B cell (primary cell): ENCODE measurements at regions not wholly inside any gene's neighbourhood (a gene's known extent, or its start where the extent isn't known, plus 50 kb on each side); places are given as distances from the start of the nearest gene placed in this dataset.

Experiments used
- ATAC-seq: fragments of 200-7000 bp; cut with Tn5 transposase; one replicate; pipeline ENCODE4 v1.10.0; 2021; ENCODE audit warnings: low read depth, mild to moderate bottlenecking, moderate number of reproducible peaks, moderate library complexity
- CTCF ChIA-PET: fragments of 350-600 bp; sonication (Branson Sonifier 250); formaldehyde crosslinking; loops from one replicate; lab custom pipeline; 2021; ENCODE audit warnings: antibody characterized with exemption, inconsistent platforms; lab: Charles Lee
- POLR2A ChIA-PET: fragments of 350-600 bp; sonication (Branson Sonifier 250); formaldehyde crosslinking; loops from one replicate; lab custom pipeline; 2021; ENCODE audit warnings: antibody characterized with exemption; lab: Charles Lee
- DNase-seq: peaks from one replicate; pipeline ENCODE4 v3.0.0; 2013
- H2AFZ ChIP-seq: 2 replicates; pipeline ENCODE4 v1.6.1; 2012; ENCODE audit warnings: mild to moderate bottlenecking, low read depth, low read length; ENCODE audit not compliant: insufficient read depth, poor library complexity, severe bottlenecking
- H3K27ac ChIP-seq, 2 donors: 1 replicate in 1 of 2; 2 replicates in 1 of 2; pipeline ENCODE4 v1.5.1; 2012 to 2013; ENCODE audit warnings: low read length in 2 of 2, mild to moderate bottlenecking in 2 of 2, moderate library complexity in 1 of 2
- H3K27me3 ChIP-seq, 4 experiments: fragments of 200-600 bp in 1 of 4; sonication (generic) in 1 of 4; replicated peaks in 1 of 4; 1 replicate in 2 of 4; 2 replicates in 2 of 4; pipeline versions ENCODE4 v1.6.1 to v1.7.0; 2013 to 2016; ENCODE audit warnings: low read length in 3 of 4, mild to moderate bottlenecking in 2 of 4, mixed read lengths in 1 of 4, moderate library complexity in 1 of 4; ENCODE audit not compliant: insufficient read depth in 4 of 4, control insufficient read depth in 3 of 4; ENCODE audit errors: control extremely low read depth in 1 of 4
- H3K36me3 ChIP-seq, 2 experiments: replicated peaks in 1 of 2; 1 replicate in 1 of 2; 2 replicates in 1 of 2; pipeline versions ENCODE4 v1.6.1 to v1.7.1; 2013; ENCODE audit warnings: low read length in 1 of 2; ENCODE audit not compliant: insufficient read depth in 2 of 2, control insufficient read depth in 1 of 2; ENCODE audit errors: control extremely low read depth in 1 of 2, extremely low read depth in 1 of 2
- H3K4me1 ChIP-seq, 2 donors: fragments of 200-600 bp in 1 of 2; sonication (generic) in 1 of 2; 1 replicate in 1 of 2; 2 replicates in 1 of 2; pipeline versions ENCODE4 v1.5.1 to v1.6.1; 2013 to 2017; ENCODE audit warnings: low read length in 2 of 2; ENCODE audit not compliant: control insufficient read depth in 2 of 2, insufficient read depth in 2 of 2
- H3K4me2 ChIP-seq: replicated peaks from 2 replicates; pipeline ENCODE3; 2012; ENCODE audit warnings: mild to moderate bottlenecking, low read depth, low read length; ENCODE audit not compliant: poor library complexity, severe bottlenecking
- H3K4me3 ChIP-seq, 5 experiments: fragments of 200-600 bp in 1 of 5; sonication (generic) in 1 of 5; 1 replicate in 3 of 5; 2 replicates in 2 of 5; pipeline versions ENCODE4 v1.5.1 to v1.7.0; 2011 to 2016; ENCODE audit warnings: low read length in 4 of 5, mild to moderate bottlenecking in 4 of 5, low read depth in 2 of 5, control low read depth in 1 of 5, moderate library complexity in 1 of 5; ENCODE audit not compliant: insufficient read depth in 1 of 5; ENCODE audit errors: control extremely low read depth in 1 of 5, extremely low read depth in 1 of 5
- H3K79me2 ChIP-seq: fragments of 200-600 bp; sonication (generic); one replicate; pipeline ENCODE4 v1.6.0; 2016; ENCODE audit warnings: low read length; ENCODE audit not compliant: control insufficient read depth, insufficient read depth
- H3K9ac ChIP-seq: fragments of 200-600 bp; sonication (generic); 2 replicates; pipeline ENCODE4 v1.6.1; 2017; ENCODE audit warnings: mild to moderate bottlenecking, low read length, moderate library complexity
- H3K9me3 ChIP-seq, 3 donors: one replicate each; pipeline versions ENCODE4 v1.6.1 to v1.7.1; 2013; ENCODE audit warnings: low read length in 2 of 3; ENCODE audit not compliant: control insufficient read depth in 2 of 3, insufficient read depth in 1 of 3; ENCODE audit errors: control extremely low read depth in 1 of 3
- H4K20me1 ChIP-seq: 2 replicates; pipeline ENCODE4 v1.6.0; 2012; ENCODE audit warnings: mild to moderate bottlenecking, low read length; ENCODE audit not compliant: insufficient read depth, control insufficient read depth, poor library complexity, severe bottlenecking
- H3K27ac Mint-ChIP-seq: one replicate; pipeline ENCODE4 v1.8.0; 2021; ENCODE audit warnings: mixed read lengths
- H3K27me3 Mint-ChIP-seq: one replicate; pipeline ENCODE4 v1.8.0; 2021; ENCODE audit warnings: mixed read lengths
- H3K4me1 Mint-ChIP-seq: one replicate; pipeline ENCODE4 v1.8.0; 2021; ENCODE audit warnings: mixed read lengths
- H3K4me3 Mint-ChIP-seq: one replicate; pipeline ENCODE4 v1.8.0; 2021; ENCODE audit warnings: mixed read lengths
- H3K9me3 Mint-ChIP-seq: one replicate; pipeline ENCODE4 v1.8.0; 2022; ENCODE audit warnings: mixed read lengths; ENCODE audit not compliant: insufficient read depth
- CTCF ChIP-seq: fragments of 200-600 bp; IDR thresholded peaks from one replicate; pipeline ENCODE4 v1.8.0; 2022; ENCODE audit warnings: antibody characterized with exemption, mild to moderate bottlenecking
- EZH2 ChIP-seq: IDR thresholded peaks from 2 replicates; pipeline ENCODE4 v1.6.1; 2012; ENCODE audit warnings: borderline replicate concordance, low read depth, mild to moderate bottlenecking, moderate library complexity, low read length; ENCODE audit not compliant: insufficient read depth, poor library complexity, severe bottlenecking
- WGBS: methylation state at CpG from one replicate; pipeline ENCODE4 v1.1.5; 2013; ENCODE audit warnings: missing lambda C conversion rate; ENCODE audit not compliant: insufficient coverage; 5-methylcytosine and 5-hydroxymethylcytosine counted together
- intact Hi-C: fragments of 100-400 bp; cut with micrococcal nuclease; formaldehyde crosslinking; loops from one replicate; pipeline ENCODE4 v1.10.0; 2022

- ChIA-PET CTCF (interaction anchor here (3.2 kb wide), 1 partner anchor 206 kb away, joined by 32 read pairs; no protein-coding TSS in a partner anchor), POLR2A (no interaction called here)
- Histone ChIP-seq H2AFZ (no peak overlapping the region), H3K27ac (no peak overlapping the region), H3K79me2 (no peaks in the 10 kb centered on the region), H3K4me1 (peaks cover 5 to 8% of the 10 kb centered on the region in 2 donors), H3K36me3 (no peaks in the 10 kb centered on the region), H3K4me3 (no peak overlapping the region), H3K27me3 (peaks cover 0 to 17% (median 8%) of the 10 kb centered on the region in 4 experiments), H3K4me2 (no peak overlapping the region), H3K9ac (no peak overlapping the region), H4K20me1 (no peaks in the 10 kb centered on the region), H3K9me3 (no peaks in the 10 kb centered on the region)
- no peak for TF ChIP-seq CTCF
- TF ChIP-seq EZH2, result no peak
- no CpG with 5 or more reads among the region's 1 CpG for WGBS
- H3K4me1 Mint-ChIP-seq, result peaks cover 11% of the 10 kb centered on the region
- H3K27me3 Mint-ChIP-seq, result peaks cover 14% of the 10 kb centered on the region
- intact Hi-C loops, result loop anchor here (5.0 to 10.0 kb wide), 2 partner anchors 604 to 882 kb away; no protein-coding TSS in a partner anchor
- H3K9me3 Mint-ChIP-seq, result no peaks in the 10 kb centered on the region
- no peak for ATAC-seq
- H3K4me3 Mint-ChIP-seq, result no peak overlapping the region
- DNase-seq, result no peak
- H3K27ac Mint-ChIP-seq, result no peak overlapping the region
Observed at GRCh38 chr7:135803143-135803542, 54.5 kb upstream of the FAM180A start.

GRCh38 chr7:135802697-135803096 lies 54.1 kb upstream of the FAM180A start:
- Mint-ChIP-seq H3K4me1 (peaks cover 11% of the 10 kb centered on the region), H3K27me3 (peaks cover 14% of the 10 kb centered on the region), H3K4me3 (no peak overlapping the region), H3K27ac (no peak overlapping the region), H3K9me3 (no peaks in the 10 kb centered on the region)
- Histone ChIP-seq H2AFZ (no peak overlapping the region), H3K27ac (no peak overlapping the region), H3K4me1 (peaks cover 5 to 8% of the 10 kb centered on the region in 2 donors), H3K36me3 (no peaks in the 10 kb centered on the region), H3K79me2 (no peaks in the 10 kb centered on the region), H3K4me3 (no peak overlapping the region), H3K4me2 (no peak overlapping the region), H4K20me1 (no peaks in the 10 kb centered on the region), H3K27me3 (peaks cover 0 to 17% (median 8%) of the 10 kb centered on the region in 4 experiments), H3K9ac (no peak overlapping the region), H3K9me3 (no peaks in the 10 kb centered on the region)
- WGBS, result 92% methylated on average over 3 of the region's 3 CpGs
- ATAC-seq, result no peak
- DNase-seq, result no peak
- POLR2A ChIA-PET, result no interaction called here
- intact Hi-C loops, result loop anchor here (5.0 to 10.0 kb wide), 2 partner anchors 605 to 882 kb away; no protein-coding TSS in a partner anchor
- no peak for TF ChIP-seq CTCF
- no peak for TF ChIP-seq EZH2
- CTCF ChIA-PET, result interaction anchor here (1.5 to 3.2 kb wide), 3 partner anchors 166 to 211 kb away, joined by 3 to 32 read pairs (median 12); no protein-coding TSS in a partner anchor
